Right kidney (tissue), 1 donor: ENCODE measurements at regions not wholly inside any gene's neighbourhood (a gene's known extent, or its start where the extent isn't known, plus 50 kb on each side); places are given as distances from the start of the nearest gene placed in this dataset.

Experiments used
- DNase-seq: peaks from one replicate; pipeline ENCODE4 v3.0.0-alpha.2; 2016

DNA sequence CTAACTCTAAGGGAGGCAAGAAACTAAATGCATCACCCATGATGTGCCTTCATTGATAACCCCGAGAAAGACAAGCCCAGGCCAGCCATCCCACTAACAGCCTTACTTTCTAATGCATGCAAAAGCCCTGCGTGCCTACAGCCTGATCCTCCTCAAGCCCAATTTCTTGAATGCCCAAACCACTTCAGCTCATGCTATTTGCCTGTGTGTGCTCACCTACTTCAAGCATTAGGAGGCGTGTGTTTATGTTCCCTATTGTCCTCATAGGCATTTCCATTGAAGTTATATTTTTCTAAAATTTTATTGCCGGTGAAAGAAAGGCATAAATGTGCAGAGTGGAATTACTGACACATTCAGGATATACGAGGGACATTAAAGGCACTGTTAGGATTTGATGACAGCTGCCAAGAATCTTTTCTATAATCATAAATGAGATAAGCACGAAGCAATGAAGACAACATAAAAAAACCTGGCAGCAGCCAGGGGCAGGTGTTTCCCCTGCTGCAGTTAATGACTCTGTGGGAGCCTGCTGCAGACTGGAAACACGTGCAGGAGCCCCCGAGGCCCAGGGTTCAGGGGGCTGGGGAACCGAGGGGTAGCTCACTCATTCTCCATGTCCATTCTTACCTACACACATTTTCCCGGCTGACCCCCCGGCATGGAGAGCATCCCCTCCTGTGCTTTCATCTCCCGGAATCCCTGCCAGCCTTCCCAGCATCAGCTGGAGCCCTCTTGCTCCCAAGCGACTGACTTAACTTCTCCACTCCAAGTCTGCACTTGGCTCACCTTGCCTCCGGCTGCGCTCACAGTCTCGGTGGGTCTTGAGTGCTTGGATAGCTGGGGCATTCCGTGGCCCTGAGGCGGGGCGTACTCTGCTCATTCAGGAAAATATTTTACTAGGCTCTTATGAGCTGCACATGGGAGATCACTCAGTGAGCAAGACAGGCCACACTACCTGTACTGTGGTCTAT lies 292.3 kb upstream of the SIX2 start:
- DNase-seq: no peak

DNA sequence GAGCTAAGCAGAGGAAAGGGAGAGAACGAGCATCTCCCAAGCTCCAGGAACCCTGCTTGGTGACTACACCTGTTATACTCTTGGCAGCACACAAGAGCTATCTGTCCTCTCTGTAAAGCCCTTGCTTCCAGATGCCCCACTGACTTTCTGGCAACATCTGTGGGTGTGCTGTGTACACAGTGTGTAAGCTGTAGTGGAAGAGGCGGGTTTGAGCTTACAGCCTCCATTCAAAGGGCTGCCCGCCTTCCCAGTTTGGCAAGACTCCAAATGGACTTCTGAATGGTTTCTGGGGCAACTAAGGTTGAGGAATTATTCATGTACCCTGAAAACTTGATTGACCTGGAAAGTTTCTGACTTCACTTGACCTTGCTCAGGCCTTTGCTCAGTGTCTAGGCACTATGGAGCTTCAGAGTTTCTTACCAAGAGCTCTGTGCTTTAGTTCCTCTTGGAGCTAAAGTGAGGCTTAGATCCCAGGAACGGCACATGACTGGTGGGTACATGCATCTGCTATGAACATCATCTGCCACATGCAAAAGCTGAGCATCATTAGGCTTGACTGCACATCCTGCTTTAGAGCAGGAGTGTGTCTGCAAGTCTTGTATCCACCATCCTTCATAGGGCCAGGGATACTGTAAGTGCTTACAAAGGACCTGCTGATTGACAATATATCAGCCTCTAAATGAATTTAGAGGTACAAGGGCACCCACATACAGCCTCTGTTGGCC lies 290.9 kb upstream of the SIX2 start:
- DNase-seq: no peak

GRCh38 chr2:45299361-45299760 lies 290.1 kb upstream of the SIX2 start:
- DNase-seq: no peak

DNA sequence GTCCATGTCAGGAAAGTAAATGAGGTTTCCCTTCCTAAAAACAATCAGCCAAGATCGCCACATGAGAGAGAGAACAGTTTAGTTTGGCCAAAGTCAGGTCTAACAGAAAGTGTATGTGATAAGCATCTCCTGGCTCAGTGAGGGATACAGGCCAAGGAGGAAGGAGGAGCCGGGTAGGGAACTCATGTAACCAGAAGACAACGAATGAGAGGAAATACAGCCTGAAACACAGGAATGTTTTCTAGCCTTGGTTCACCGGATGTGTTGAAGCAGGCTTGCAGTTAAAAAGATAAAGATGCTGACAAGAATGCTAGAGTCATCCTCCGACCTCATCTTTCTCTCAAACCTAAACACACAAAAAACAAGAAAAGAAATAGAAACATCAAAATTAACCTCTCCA lies 283.9 kb upstream of the SIX2 start:
- no peak for DNase-seq

- no peak for DNase-seq
These were observed 282.0 kb upstream of the SIX2 start for GRCh38 chr2:45291296-45291701.

GRCh38 chr2:45289997-45290709 lies 280.9 kb upstream of the SIX2 start:
- DNase-seq: no peak

- DNase-seq: no peak
These were observed 279.5 kb upstream of the SIX2 start for GRCh38 chr2:45288532-45289417.

DNA sequence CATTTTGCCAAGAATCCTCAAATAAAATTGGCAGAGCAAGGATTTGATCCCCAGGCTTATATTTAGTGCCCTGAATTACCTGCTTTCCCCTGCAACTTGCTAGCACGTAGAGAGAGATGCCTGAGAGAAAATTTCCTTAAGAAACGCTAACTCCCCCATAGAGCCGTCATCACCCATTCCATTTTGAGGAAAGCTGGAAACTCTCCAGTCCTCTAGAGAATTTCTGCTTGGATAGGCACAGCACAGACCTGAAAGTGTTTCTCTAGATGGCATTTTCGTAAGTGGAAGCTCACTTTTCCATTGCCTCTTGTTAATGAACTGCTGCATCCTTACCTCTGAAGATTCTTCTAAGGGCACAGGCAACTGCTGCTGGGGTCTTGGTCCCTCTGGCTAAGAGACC lies 277.8 kb upstream of the SIX2 start:
- DNase-seq: no peak

- no peak for DNase-seq
These were observed 276.6 kb upstream of the SIX2 start for GRCh38 chr2:45285771-45286390.

GRCh38 chr2:45285311-45285710 lies 276.1 kb upstream of the SIX2 start:
- no peak for DNase-seq

DNA sequence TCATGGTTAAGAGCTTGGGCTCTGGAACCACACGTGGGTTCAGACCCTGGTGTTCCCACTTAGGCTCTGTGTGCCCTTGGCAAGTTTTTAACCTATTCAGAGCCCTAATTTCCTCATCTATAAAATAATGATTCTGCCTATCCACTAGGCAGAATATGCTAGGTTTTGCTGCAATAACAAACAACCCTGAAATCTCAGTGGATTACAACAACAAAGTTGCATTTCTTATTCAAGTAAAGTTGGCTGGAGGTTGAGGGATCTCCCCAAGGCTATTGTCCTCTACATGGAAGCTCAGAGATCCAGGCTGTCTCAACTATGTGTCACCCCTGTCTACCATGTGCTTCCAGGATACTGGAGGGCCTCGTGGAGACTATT lies 275.4 kb upstream of the SIX2 start:
- DNase-seq: no peak

DNA sequence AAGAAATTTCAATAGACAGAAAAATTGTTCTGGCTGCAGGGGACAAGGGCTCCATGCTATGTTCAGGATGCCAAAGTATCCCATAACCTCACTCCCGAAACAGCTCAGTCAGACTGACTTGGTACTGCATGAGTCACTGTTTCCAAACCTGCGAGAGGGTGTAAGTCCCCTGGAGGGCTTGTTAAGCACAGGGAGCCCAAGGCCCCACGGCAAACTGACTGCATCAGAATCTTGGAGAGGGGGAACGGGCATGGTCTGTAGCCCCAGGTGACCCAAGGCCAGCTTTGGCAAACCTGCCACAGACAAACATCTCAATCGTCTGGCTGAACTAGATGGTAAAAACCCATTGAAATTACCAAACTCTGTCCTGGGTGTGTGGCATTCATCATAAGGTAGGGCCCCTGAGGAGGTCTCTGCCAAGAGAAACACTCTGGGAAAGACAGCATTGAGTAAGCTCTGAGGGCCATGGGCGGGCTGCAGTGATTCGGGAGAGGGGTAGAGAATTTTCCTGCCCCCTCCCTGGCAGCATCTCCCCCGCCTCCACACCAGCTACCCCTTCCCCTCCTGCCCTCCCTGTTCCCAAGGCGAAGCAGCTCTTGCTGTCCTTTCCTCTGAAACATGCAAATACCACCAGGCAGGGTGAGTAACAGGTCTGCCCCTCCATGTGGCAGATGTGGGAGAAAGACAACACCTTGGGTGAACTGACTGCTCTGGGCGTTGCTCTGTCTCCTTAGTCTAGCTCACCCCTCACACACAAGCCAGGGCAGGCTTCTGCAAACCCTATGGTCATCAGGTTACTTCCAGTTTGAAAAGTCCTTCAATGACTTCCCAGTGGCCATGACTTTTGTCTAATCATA lies 274.7 kb upstream of the SIX2 start:
- no peak for DNase-seq

- DNase-seq: no peak
These were observed 273.4 kb upstream of the SIX2 start for GRCh38 chr2:45282646-45283045.

GRCh38 chr2:45281311-45281710 lies 272.1 kb upstream of the SIX2 start:
- no peak for DNase-seq

GRCh38 chr2:45280794-45281193 lies 271.5 kb upstream of the SIX2 start:
- no peak for DNase-seq

GRCh38 chr2:45279356-45279755 lies 270.1 kb upstream of the SIX2 start:
- DNase-seq: no peak

- no peak for DNase-seq
These were observed 269.3 kb upstream of the SIX2 start for GRCh38 chr2:45278365-45279078.

GRCh38 chr2:45276914-45277313 lies 267.7 kb upstream of the SIX2 start:
- DNase-seq: no peak

DNA sequence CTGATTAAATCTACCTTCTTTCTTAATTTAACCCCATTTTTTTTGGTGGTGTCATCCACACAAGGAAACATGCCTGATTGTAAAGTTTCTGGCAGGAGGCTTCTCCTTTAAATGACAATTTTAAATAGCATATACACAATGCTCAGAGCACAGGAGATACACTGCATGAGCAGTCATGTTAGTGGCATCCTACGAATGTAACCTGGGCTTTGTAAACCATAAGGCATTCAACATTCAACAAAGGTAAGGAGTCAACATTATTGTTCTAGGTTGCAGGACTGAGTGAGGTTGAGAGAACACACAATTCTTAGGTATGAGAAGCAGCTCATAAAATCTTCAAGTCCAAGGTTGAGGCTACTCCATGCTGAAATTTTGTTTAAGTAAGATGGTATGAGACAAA lies 266.6 kb upstream of the SIX2 start:
- DNase-seq: no peak
